COLO829 (cell line): ENCODE measurements at regions not wholly inside any gene's neighbourhood (a gene's known extent, or its start where the extent isn't known, plus 50 kb on each side); places are given as distances from the start of the nearest gene placed in this dataset.
A peak's percentile ranks its signal among the peaks of the same experiment; 100 is the strongest.
"Not testable (repeated sequence)": the region's sequence is repeated elsewhere in the genome, so short reads cannot be mapped to it uniquely, and the experiment has no call there.

Experiments
- DNase-seq: peaks from one replicate; pipeline ENCODE4 v3.0.0; 2012; ENCODE audit warnings: low spot score

- no peak for DNase-seq
Measured at GRCh38 chr3:191148131-191148530, 50.9 kb upstream of the OSTN start.

- no peak for DNase-seq
Measured at GRCh38 chr3:191143224-191143623, 55.8 kb upstream of the OSTN start.

GRCh38 chr3:191141728-191142127 is 57.3 kb upstream of the OSTN start:
- DNase-seq: peak; percentile 79

DNA sequence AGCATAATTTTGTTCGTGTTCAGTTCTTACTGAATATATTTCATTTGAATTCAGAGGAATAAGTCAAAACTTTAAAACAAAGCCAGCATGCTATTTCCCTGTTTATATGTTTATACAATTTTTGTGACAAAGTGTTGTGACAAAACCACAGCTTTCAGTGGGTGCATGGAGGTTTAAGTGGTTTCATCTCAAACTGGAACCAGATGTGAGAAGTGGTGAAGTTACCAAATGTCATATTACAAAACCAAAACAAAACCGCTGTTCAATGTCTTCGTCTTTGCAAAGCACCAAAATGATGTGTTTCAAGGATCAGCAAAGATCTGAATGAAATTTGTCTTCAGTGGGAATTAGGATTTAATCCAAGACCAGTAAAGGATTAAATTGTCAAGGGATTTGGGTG is 59.3 kb upstream of the OSTN start:
- DNase-seq: no peak

DNA sequence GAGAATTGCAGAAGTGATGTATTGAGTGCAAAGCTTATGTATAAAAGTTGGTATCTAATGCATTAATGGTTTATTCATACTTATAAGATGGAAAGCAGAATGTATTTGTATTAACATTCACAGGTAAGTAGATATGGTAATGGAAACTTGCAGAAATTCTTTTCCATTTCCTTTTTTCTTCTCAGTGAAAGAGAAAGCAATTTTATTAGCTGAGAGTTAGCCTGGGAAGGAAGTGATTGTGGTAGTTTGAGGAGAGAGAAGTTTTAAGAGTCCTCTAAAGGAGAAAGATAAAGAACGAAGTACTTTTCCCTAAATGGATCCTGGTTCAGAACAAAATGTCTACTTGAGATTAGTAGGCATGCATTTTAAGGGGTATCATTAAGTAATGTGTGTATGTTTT is 60.1 kb upstream of the OSTN start:
- no peak for DNase-seq

- no peak for DNase-seq
Measured at GRCh38 chr3:191137708-191138107, 61.3 kb upstream of the OSTN start.

DNA sequence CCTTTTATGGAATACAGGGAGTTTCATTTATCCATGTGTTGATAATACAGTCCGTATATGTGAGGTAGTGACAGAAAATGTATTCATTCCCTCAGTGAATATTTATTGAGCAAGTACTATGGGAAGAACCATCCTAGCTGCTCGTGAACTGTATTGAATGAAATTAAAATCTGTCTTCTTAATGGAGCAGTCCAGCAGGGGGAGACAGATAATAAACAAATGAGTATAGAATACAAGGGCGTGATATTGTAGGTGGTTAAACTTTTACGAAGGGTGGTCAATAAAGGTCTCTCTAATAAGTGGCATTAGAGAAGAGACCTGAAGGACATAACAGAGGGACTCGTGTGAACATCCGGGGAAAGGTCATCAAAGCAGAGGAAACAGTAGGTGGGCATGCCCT is 62.7 kb upstream of the OSTN start:
- peak; percentile 45 for DNase-seq

DNA sequence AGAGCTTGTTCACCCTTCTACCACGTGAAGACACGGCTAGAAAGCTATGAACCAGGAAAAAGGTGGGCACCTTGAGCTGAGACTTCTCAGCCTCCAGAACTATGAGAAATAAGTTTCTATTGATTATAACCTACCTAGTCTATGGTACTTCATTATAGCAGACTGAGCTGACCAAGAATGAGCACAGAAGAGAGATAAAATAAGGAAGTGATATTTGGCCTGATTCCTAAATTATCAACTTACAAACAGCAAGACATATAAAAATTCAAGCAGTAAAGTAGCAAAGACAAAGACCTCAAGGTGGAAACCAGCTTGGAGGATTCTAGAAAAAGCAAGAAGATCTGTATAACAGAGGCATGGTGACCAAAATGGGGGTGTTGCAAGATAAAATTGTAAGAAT is 63.9 kb upstream of the OSTN start:
- no peak for DNase-seq

GRCh38 chr3:191133359-191133758 is 65.7 kb upstream of the OSTN start:
- DNase-seq: no peak

GRCh38 chr3:191131305-191131704 is 67.7 kb upstream of the OSTN start:
- DNase-seq: no peak

DNA sequence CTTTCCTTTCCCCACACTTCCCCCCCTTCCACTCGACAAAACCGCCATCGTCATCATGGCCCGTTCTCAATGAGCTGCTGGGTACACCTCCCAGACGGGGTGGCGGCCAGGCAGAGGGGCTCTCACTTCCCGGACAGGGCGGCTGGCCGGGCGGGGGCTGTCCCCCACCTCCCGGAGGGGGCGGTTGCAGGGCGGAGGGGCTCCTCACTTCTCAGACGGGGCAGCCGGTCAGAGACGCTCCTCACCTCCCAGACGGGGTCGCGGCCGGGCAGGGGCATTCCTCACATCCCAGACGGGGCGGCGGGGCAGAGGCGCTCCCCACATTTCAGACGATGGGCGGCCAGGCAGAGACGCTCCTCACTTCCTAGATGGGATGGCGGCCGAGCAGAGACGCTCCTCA is 74.2 kb upstream of the OSTN start:
- not testable (repeated sequence) for DNase-seq

- no peak for DNase-seq
Measured at GRCh38 chr3:191123946-191124345, 75.1 kb upstream of the OSTN start.

- DNase-seq: no peak
Measured at GRCh38 chr3:191123231-191123630, 75.8 kb upstream of the OSTN start.

- DNase-seq: no peak
Measured at GRCh38 chr3:191120447-191121298, 78.4 kb upstream of the OSTN start.

- no peak for DNase-seq
Measured at GRCh38 chr3:191119415-191120295, 79.4 kb upstream of the OSTN start.

- no peak for DNase-seq
Measured at GRCh38 chr3:191111722-191112121, 87.3 kb upstream of the OSTN start.

DNA sequence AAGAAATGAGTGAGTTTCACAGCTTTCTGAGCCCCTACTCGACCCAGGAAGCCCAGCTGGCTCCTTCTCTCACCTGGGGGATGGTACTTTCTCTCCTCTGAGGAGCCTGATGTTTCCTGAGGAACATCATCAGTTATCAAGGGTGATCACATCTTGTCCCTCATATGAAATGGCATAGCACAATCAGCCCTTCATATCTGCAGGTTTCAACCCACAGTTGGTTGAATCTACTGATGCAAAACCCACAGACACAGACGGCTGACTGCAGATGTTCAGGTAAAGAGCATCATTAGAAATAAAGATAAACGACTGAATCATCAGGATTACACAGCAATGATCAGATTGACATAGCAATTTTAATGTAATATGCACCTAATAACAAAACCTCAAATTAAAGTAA is 93.6 kb upstream of the OSTN start:
- DNase-seq: no peak

GRCh38 chr3:191100516-191100915 is 98.5 kb upstream of the OSTN start:
- DNase-seq: no peak

DNA sequence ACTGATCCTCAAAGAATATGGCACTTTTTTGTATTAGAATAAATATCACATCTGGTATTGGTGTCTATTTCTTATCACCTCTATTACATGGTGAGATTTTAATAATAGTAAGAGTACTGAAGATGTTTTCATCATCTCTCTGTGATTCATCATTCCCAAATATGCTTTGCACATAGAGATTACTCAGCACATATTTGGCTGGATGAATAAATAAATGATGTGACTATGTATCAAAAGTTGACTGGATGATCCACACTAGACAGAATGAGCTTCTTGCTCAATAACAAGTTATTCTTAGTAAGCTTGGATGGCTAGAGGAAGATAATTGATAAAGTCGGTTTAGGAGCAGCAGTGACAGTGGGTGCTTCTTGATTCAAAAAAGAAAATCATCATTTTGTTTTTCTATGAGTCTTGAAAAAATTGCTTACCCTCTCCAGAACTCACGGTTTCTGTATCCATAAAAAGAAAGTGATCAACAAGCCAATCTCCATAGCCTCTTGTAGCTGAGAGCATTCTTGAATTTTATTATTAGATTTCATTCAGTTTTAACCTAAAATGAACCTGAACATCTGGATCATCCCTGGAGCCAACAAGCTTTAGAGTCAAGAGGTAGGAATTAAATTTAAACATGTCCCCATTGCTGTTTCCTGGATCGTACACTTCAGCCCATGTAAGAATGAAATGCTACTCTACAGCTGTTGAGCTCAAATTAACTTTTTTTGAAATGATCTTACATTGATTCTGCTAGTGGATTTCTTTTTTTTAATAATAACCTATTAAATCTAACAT is 104.8 kb upstream of the OSTN start:
- no peak for DNase-seq

DNA sequence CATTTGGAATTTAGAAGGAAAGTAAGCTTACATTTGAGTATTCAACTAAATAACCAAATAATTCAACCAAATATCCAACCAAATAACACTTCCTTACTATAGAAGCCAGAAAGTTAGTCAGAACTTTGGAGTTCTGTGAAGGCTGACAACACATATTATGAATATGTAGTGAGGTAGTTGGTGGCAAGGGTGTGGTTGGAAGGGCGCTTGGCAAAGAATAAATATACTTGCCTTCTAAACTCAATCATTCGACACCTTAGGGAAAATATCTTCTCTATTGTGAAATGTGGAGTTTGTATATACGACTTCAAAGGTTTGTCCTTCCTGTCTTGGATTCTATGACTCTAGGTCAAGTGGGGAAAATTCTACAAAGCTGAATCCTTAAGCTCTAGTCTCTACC is 111.7 kb upstream of the OSTN start:
- no peak for DNase-seq

GRCh38 chr3:191085091-191085490 is 114.0 kb upstream of the OSTN start:
- DNase-seq: no peak

- not testable (repeated sequence) for DNase-seq
Measured at GRCh38 chr3:191078913-191079312, 120.1 kb upstream of the OSTN start.
